Lung (tissue), 11 donors: ENCODE measurements at regions not wholly inside any gene's neighbourhood (a gene's known extent, or its start where the extent isn't known, plus 50 kb on each side); places are given as distances from the start of the nearest gene placed in this dataset.

Experiments used
- ATAC-seq: fragments of 200-7000 bp; cut with Tn5 transposase; one replicate; pipeline ENCODE4 v1.9.1; 2020; ENCODE audit warnings: moderate number of reproducible peaks; ENCODE audit not compliant: insufficient read depth, low FRiP score
- DNase-seq, 3 donors: peaks; one replicate each; pipeline ENCODE4 v3.0.0-alpha.2; 2013 to 2017
- H3K27ac ChIP-seq, 2 donors: one replicate each; pipeline ENCODE4 v1.5.1; 2013; ENCODE audit warnings: mild to moderate bottlenecking in 2 of 2, moderate library complexity in 2 of 2, control low read depth in 1 of 2, inconsistent platforms in 1 of 2, low read depth in 1 of 2, low read length in 1 of 2
- H3K27me3 ChIP-seq, 3 donors: one replicate each; pipeline ENCODE4 v1.5.1; 2013; ENCODE audit warnings: low read length in 2 of 3; ENCODE audit not compliant: control insufficient read depth in 3 of 3, insufficient read depth in 3 of 3
- H3K36me3 ChIP-seq, 4 donors: one replicate each; pipeline ENCODE4 v1.5.1; 2013; ENCODE audit warnings: low read length in 4 of 4, mild to moderate bottlenecking in 1 of 4, moderate library complexity in 1 of 4; ENCODE audit not compliant: control insufficient read depth in 4 of 4, insufficient read depth in 4 of 4
- H3K4me1 ChIP-seq, 5 donors: one replicate each; pipeline ENCODE4 v1.5.1; 2013; ENCODE audit warnings: low read length in 5 of 5, mild to moderate bottlenecking in 2 of 5, moderate library complexity in 1 of 5; ENCODE audit not compliant: control insufficient read depth in 5 of 5, insufficient read depth in 5 of 5
- H3K4me3 ChIP-seq: one replicate; pipeline ENCODE4 v1.5.1; 2013; ENCODE audit warnings: mild to moderate bottlenecking, control low read depth, moderate library complexity
- H3K9ac ChIP-seq, 2 donors: one replicate each; pipeline ENCODE4 v1.5.1; 2013; ENCODE audit warnings: low read length in 2 of 2, control low read depth in 1 of 2; ENCODE audit not compliant: insufficient read depth in 1 of 2
- H3K9me3 ChIP-seq, 4 donors: one replicate each; pipeline ENCODE4 v1.5.1; 2013; ENCODE audit warnings: low read length in 3 of 4, mild to moderate bottlenecking in 1 of 4, moderate library complexity in 1 of 4; ENCODE audit not compliant: control insufficient read depth in 4 of 4, insufficient read depth in 3 of 4
- CTCF ChIP-seq: IDR thresholded peaks from 2 replicates; pipeline ENCODE4 v1.5.1; 2012; ENCODE audit warnings: mild to moderate bottlenecking; ENCODE audit errors: control extremely low read depth, extremely low read depth
- WGBS, 2 donors: extraction: QIAGEN DNeasy Blood & Tissue Kit; methylation state at CpG; one replicate each; pipeline ENCODE4 v1.1.7; 2013; 5-methylcytosine and 5-hydroxymethylcytosine counted together
- donor health status: control.
- donor health status: control.
- donor health status: Bipolar disorder and iron deficiency.
- donor health status: healthy.
- donor health status: DM: yes; HTN: yes; CAD: no.

GRCh38 chr15:70353606-70354345 is 256.1 kb upstream of the TLE3 start:
- TF ChIP-seq CTCF, result no peak
- Histone ChIP-seq H3K36me3 (no peaks in the 10 kb centered on the region), H3K9ac (no peak overlapping the region), H3K4me3 (no peak overlapping the region), H3K9me3 (no peaks in the 10 kb centered on the region), H3K27ac (no peak overlapping the region), H3K4me1 (peaks cover 0 to 12% (median 0%) of the 10 kb centered on the region in 5 donors), H3K27me3 (peaks cover 0 to 4% (median 0%) of the 10 kb centered on the region in 3 donors)
- ATAC-seq (no peak), DNase-seq (peak in 1 of 3 donors; percentile 10)
- WGBS, 2 donors, result 95% methylated on average over 12 of the region's 12 CpGs

- ATAC-seq (no peak), DNase-seq (peak in 1 of 3 donors; percentile 4)
- Histone ChIP-seq H3K4me1 (peaks cover 0 to 25% (median 0%) of the 10 kb centered on the region in 5 donors), H3K9me3 (no peaks in the 10 kb centered on the region), H3K27ac (no peak overlapping the region), H3K9ac (no peak overlapping the region), H3K4me3 (no peak overlapping the region), H3K27me3 (peaks cover 0 to 4% (median 0%) of the 10 kb centered on the region in 3 donors), H3K36me3 (no peaks in the 10 kb centered on the region)
- no peak for TF ChIP-seq CTCF
- 95 to 98% methylated on average over 3 of the region's 3 CpGs for WGBS, 2 donors
Observed at GRCh38 chr15:70351941-70352774, 254.4 kb upstream of the TLE3 start.

- DNase-seq (peak in 1 of 3 donors; percentile 7), ATAC-seq (no peak)
- peaks cover 0 to 4% (median 0%) of the 10 kb centered on the region in 3 donors for H3K27me3 ChIP-seq
- no peaks in the 10 kb centered on the region for H3K36me3 ChIP-seq
- no peaks in the 10 kb centered on the region for H3K9me3 ChIP-seq
- TF ChIP-seq CTCF, result no peak
- H3K9ac ChIP-seq, result no peak overlapping the region
- peaks cover 0 to 23% (median 0%) of the 10 kb centered on the region in 5 donors for H3K4me1 ChIP-seq
- no peak overlapping the region for H3K27ac ChIP-seq
- no peak overlapping the region for H3K4me3 ChIP-seq
- 95 to 99% methylated on average over 5 of the region's 5 CpGs for WGBS, 2 donors
Observed at GRCh38 chr15:70351391-70351790, 253.7 kb upstream of the TLE3 start.
